Astrocyte of the spinal cord (primary cell): ENCODE measurements at regions not wholly inside any gene's neighbourhood (a gene's known extent, or its start where the extent isn't known, plus 50 kb on each side); places are given as distances from the start of the nearest gene placed in this dataset.

Experiments used
- DNase-seq: peaks from one replicate; pipeline ENCODE4 v3.0.0; 2011; ENCODE audit warnings: low read depth, low spot score
- H3K4me3 ChIP-seq: 2 replicates; pipeline ENCODE4 v1.5.1; 2011; ENCODE audit warnings: low read depth, mild to moderate bottlenecking, low read length, moderate library complexity
- in situ Hi-C: cut with HindIII; loops from 2 replicates; pipeline ENCODE4 v1.10.0; 2017; ENCODE audit warnings: low sequenced_read_pairs
- TF ChIP-seq, protein P1 (sequence below): IDR thresholded peaks from 2 replicates; pipeline ENCODE4 v1.5.1; 2012; ENCODE audit warnings: low read depth, mild to moderate bottlenecking, low read length, inconsistent platforms

DNA sequence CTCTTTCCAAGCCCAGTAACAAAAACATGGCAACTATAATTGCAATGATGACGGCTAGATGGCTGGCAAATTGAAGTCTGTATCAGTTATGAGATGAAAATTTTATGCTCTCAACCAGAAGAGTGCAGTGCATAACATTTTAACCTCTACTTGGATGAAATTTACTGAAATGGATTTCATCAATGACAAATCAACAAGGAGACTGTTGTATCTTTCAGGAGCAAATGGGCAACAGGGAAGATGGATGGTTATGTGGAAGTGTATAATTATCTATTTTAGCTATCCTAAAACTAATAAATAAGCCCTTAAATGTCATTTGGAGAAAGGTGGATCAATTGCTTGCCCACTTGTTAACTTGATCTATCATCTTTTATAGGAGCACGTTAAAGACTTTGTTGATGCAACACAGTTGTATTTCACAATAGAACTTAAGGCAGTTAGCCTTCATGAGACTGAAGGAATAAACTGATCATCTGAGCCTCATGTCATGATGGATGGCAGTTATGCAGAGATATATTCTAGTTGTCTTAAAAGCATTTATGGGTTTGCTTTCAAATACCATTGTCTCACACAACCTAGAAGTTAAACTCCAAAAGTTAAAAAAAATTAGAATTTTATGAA lies 315.1 kb upstream of the TBC1D5 start:
- in situ Hi-C loops: no loop called here
- no peak for DNase-seq
- TF ChIP-seq, protein P1, sequence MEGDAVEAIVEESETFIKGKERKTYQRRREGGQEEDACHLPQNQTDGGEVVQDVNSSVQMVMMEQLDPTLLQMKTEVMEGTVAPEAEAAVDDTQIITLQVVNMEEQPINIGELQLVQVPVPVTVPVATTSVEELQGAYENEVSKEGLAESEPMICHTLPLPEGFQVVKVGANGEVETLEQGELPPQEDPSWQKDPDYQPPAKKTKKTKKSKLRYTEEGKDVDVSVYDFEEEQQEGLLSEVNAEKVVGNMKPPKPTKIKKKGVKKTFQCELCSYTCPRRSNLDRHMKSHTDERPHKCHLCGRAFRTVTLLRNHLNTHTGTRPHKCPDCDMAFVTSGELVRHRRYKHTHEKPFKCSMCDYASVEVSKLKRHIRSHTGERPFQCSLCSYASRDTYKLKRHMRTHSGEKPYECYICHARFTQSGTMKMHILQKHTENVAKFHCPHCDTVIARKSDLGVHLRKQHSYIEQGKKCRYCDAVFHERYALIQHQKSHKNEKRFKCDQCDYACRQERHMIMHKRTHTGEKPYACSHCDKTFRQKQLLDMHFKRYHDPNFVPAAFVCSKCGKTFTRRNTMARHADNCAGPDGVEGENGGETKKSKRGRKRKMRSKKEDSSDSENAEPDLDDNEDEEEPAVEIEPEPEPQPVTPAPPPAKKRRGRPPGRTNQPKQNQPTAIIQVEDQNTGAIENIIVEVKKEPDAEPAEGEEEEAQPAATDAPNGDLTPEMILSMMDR: no peak
- no peak overlapping the region for H3K4me3 ChIP-seq

DNA sequence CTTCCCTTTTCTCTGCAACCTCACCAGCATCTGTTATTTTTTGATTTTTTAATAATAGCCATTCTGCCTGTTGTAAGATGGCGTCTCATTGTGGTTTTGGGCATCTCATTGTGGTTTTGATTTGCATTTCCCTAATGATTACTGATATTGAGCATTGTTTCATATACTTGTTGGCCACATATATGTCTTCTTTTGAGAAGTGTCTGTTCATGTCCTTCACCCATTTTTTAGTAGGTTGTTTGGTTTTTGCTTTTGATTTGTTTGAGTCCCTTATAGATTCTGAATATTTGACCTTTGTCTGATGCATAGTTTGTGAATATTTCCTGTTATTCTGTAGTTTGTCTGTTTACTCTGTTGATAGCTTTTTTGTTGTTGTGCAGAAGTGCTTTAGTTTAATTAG lies 312.2 kb upstream of the TBC1D5 start:
- no peak for DNase-seq
- H3K4me3 ChIP-seq: no peak overlapping the region
- TF ChIP-seq, protein P1: no peak
- in situ Hi-C loops: no loop called here

DNA sequence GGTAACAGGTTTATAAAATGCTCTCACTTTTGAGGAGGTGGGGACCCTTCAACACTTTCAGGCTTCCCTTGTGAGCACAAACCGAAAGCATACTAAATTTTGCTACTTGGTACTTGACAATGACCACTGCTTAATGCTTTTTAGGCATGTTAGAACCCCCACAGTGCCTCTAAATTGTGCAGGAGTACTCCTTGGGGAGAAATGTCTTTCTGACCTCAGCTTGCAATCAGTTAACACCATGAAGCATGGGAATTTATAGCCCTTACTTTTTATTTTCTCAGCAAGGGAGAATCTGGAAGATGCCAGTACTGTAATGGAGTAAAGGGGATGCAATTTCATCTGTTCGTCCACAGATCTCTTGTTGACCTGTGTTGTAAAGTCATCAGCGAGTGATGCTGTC lies 308.9 kb upstream of the TBC1D5 start:
- DNase-seq: no peak
- in situ Hi-C loops: no loop called here
- no peak overlapping the region for H3K4me3 ChIP-seq
- TF ChIP-seq, protein P1: no peak

DNA sequence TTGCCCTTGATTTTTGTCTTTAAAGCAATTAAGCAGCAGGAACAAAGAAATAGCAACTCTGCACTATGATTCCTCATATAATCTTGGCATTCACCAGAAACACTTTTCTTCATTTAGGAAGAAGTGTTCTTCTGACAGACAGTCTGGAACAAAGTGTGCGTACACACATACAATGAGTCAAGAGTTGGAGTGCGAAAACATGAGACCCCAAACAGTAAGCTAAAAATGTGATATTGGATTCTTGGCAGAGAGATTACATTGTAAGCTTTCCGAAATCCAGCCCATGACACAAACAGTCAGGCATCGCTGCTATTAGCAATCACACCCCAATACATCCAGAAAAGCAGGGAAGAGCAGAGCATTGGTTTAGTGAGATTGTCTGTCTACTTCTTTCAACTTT lies 306.7 kb upstream of the TBC1D5 start:
- DNase-seq: no peak
- in situ Hi-C loops: no loop called here
- H3K4me3 ChIP-seq: no peak overlapping the region
- TF ChIP-seq, protein P1: no peak

DNA sequence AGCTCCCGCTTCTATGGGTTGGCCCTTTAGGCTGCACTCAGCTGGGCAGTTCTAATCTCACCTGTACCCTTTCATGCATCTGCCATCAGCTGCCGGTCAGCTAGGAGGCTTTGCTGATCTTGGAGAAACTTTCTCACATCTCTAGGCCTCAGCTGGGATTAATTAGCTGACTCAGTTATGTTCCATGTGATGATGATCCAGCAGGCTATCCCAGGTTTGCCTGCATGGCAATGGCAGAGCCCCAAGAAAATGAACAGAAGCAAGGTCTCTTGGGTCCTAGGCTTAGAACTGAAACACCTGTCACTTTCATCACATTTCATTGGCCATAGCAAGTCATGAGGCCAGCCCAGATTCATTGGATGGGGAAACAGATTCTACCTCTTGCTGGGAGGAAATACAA lies 304.6 kb upstream of the TBC1D5 start:
- H3K4me3 ChIP-seq: no peak overlapping the region
- TF ChIP-seq, protein P1: no peak
- in situ Hi-C loops: no loop called here
- DNase-seq: peak; percentile 16

DNA sequence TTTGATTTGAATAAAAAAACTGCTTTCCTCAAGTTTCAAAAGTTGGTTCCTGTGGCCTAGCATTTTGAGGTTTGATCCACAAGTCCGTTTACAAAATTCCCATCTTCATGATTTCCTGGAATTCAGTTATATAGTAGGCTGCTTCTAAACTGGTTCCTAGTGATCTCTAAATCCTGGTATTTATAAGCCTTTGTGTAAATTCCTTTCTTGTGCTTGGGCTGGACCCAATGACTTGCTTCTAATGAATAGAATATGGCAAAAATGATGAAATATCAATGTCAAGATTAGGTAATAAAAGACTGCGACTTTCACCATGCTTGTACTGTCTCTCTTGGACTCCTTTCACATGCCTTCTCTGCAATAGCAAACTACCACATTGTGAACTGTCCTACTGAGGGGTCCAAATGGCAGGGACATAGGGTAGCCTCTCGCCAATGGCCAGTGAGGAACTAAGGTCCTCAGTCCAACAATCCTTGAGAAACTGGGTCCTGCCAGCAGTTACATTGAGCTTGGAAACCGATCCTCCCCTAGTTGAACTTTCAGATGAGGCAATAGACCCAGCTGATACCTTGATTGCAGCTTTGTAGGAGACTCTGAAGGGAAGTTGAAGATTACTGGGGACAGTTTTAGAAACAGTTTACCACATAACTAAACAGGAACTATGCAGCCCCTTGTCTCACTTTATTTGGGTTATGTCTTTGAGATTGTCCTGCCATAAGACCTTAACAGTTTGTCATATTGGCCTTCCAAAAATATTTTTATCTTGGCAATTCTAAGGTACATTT lies 303.9 kb upstream of the TBC1D5 start:
- no peak overlapping the region for H3K4me3 ChIP-seq
- in situ Hi-C loops: no loop called here
- TF ChIP-seq, protein P1: no peak
- no peak for DNase-seq
